T-helper 17 cell (primary cell): ENCODE measurements at regions not wholly inside any gene's neighbourhood (a gene's known extent, or its start where the extent isn't known, plus 50 kb on each side); places are given as distances from the start of the nearest gene placed in this dataset.
"Not testable (repeated sequence)": the region's sequence is repeated elsewhere in the genome, so short reads cannot be mapped to it uniquely, and the experiment has no call there.

ENCODE experiments used
- ATAC-seq: fragments of 150-1000 bp; cut with Tn5 transposase; 2 replicates; pipeline ENCODE4 v1.10.0; 2021; ENCODE audit warnings: mild to moderate bottlenecking, moderate library complexity
- DNase-seq, 3 donors: peaks; one replicate each; pipeline versions ENCODE4 v3.0.0 to v3.0.0-alpha.2; 2020 to 2021
- H3K9me3 ChIP-seq: one replicate; pipeline ENCODE4 v1.7.0; 2013; ENCODE audit warnings: low read length, mild to moderate bottlenecking; ENCODE audit not compliant: control insufficient read depth, poor library complexity, severe bottlenecking
- H3K27ac Mint-ChIP-seq: one replicate; pipeline ENCODE4 v1.8.0; 2022; ENCODE audit warnings: mild to moderate bottlenecking, moderate library complexity, mixed read lengths
- H3K27me3 Mint-ChIP-seq: one replicate; pipeline ENCODE4 v1.8.0; 2022; ENCODE audit warnings: mixed read lengths
- H3K36me3 Mint-ChIP-seq: one replicate; pipeline ENCODE4 v1.8.0; 2022; ENCODE audit warnings: low read depth, mixed read lengths
- H3K4me1 Mint-ChIP-seq: one replicate; pipeline ENCODE4 v1.8.0; 2022; ENCODE audit warnings: mild to moderate bottlenecking, mixed read lengths
- H3K4me3 Mint-ChIP-seq: one replicate; pipeline ENCODE4 v1.8.0; 2022; ENCODE audit warnings: mild to moderate bottlenecking, moderate library complexity, mixed read lengths

DNA sequence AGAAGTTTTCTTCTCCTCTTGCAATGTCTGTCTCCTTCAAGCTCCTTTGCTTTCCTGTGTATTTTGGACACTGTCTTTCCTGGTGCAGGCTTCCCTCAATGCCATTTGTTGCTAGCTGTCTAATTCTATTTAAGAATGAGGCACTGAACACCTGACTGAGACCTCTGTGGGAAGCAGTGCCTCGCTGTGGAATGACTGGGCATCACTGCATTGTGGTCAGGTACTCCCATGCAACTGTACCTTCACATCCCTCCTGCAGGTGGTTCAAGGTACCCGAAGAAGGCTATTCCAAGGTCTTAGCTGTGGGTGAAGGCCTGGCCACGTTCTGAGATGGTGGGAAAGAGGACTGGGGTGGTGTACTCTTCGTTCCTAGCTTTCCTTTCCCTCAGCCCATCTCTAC lies 152.8 kb upstream of the CTAGE1 start:
- H3K27me3 Mint-ChIP-seq = no peaks in the 10 kb centered on the region
- no peaks in the 10 kb centered on the region for H3K9me3 ChIP-seq
- no peaks in the 10 kb centered on the region for H3K36me3 Mint-ChIP-seq
- no peak for DNase-seq
- ATAC-seq = no peak
- H3K4me3 Mint-ChIP-seq = no peak overlapping the region
- H3K4me1 Mint-ChIP-seq = no peaks in the 10 kb centered on the region
- H3K27ac Mint-ChIP-seq = no peak overlapping the region

DNA sequence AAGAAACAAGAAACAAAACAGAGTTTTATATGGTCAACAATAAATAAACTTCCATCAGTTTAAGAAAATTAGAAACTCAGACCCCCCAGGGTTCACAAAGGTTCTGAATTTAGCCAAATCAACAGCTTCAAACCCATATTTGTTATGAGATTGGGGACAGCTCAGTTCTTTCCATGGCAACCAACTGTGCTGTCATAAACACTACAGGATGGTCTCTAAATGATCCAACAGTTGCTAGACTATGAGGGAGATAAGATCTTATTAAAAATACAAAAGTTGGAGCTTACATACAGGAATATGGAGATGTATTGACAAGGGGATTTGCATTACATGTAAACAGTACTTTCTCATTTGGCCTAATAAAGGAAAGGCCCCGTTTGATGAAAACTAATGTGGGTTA lies 154.6 kb upstream of the CTAGE1 start:
- H3K36me3 Mint-ChIP-seq = no peaks in the 10 kb centered on the region
- no peaks in the 10 kb centered on the region for H3K4me1 Mint-ChIP-seq
- ATAC-seq (no peak), DNase-seq (no peak)
- H3K9me3 ChIP-seq = no peaks in the 10 kb centered on the region
- no peaks in the 10 kb centered on the region for H3K27me3 Mint-ChIP-seq
- H3K27ac Mint-ChIP-seq = no peak overlapping the region
- no peak overlapping the region for H3K4me3 Mint-ChIP-seq

DNA sequence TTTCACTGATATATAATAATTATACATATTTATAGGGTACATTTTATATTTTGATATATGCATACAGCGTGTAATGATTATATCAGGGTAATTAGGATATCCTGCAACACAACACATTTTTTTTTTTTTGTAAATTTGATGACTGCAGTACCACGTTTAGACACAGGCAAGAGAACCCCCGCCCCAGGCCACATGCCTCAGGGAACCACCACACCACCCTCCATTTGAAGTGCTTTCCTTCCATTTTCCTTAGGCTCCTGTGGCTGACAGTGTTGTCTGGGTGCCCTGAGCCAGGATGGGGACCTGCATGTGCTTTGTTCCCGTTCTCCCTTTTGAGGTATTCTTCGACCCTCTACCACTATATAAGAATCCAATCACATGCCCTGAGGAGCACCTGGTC lies 161.6 kb upstream of the CTAGE1 start:
- no peaks in the 10 kb centered on the region for H3K4me1 Mint-ChIP-seq
- no peak overlapping the region for H3K4me3 Mint-ChIP-seq
- DNase-seq = no peak
- H3K36me3 Mint-ChIP-seq = no peaks in the 10 kb centered on the region
- ATAC-seq = no peak
- no peak overlapping the region for H3K27ac Mint-ChIP-seq
- no peaks in the 10 kb centered on the region for H3K27me3 Mint-ChIP-seq
- no peaks in the 10 kb centered on the region for H3K9me3 ChIP-seq

DNA sequence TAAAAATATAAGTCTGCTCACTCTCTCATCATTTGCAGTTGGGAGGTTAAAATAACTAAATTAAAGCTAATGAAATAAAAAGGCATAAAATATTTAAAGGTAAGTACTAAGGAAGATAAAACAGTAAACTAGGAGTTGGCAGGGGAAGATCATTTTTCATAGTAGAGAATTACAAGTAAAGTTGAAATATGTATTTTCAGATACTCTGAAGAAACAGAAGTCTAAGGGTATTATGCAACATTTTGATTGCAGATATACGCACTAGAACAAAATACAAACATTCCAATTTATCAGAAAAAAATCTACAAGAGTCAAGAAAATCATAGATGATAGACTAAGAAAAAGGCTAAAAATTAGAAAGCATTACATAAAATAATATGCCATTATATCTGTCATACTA lies 167.6 kb upstream of the CTAGE1 start:
- H3K4me1 Mint-ChIP-seq = no peaks in the 10 kb centered on the region
- H3K27me3 Mint-ChIP-seq = no peaks in the 10 kb centered on the region
- no peak overlapping the region for H3K27ac Mint-ChIP-seq
- H3K4me3 Mint-ChIP-seq = no peak overlapping the region
- DNase-seq (no peak), ATAC-seq (no peak)
- no peaks in the 10 kb centered on the region for H3K9me3 ChIP-seq
- no peaks in the 10 kb centered on the region for H3K36me3 Mint-ChIP-seq

DNA sequence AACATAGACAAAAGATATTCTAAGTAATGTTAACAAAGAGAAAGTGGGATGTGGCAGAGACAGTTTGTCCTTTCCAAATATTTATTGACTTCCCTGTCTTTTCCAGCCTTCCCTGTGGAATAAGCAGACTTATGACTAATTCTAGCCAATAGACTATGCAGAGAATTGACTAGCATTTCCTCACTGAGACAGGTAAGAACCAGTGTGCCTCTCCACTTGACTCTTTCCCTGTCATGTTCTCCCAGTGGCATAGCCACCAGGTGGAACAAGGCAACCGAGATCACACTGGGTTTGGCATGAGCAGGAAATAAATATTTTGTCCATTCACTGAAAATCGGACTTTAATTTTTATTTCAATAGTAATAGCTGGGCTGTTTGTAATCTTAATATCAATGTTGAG lies 168.1 kb upstream of the CTAGE1 start:
- H3K4me1 Mint-ChIP-seq = no peaks in the 10 kb centered on the region
- no peak for DNase-seq
- no peak for ATAC-seq
- H3K4me3 Mint-ChIP-seq = no peak overlapping the region
- no peaks in the 10 kb centered on the region for H3K36me3 Mint-ChIP-seq
- H3K27ac Mint-ChIP-seq = no peak overlapping the region
- H3K9me3 ChIP-seq = no peaks in the 10 kb centered on the region
- no peaks in the 10 kb centered on the region for H3K27me3 Mint-ChIP-seq

DNA sequence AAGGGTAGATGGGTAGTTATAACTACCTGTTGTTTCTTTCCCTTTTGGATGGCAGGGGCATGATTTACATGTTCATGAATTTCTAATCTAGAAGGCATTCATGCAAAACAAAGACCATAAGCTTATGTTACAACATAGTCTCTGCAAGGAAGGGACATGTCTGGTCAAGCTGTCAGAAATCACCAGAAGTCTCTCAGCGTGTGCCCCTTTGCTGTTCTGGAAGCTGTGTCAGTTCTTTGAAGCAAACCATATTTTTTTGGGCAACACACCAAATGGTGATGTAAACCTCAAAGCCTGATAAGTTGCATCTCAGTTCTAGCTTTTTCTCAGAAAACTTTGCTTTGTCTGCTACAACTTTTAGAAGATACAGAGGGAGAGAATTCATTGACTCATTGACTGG lies 173.5 kb upstream of the CTAGE1 start:
- no peak overlapping the region for H3K27ac Mint-ChIP-seq
- no peaks in the 10 kb centered on the region for H3K4me1 Mint-ChIP-seq
- H3K9me3 ChIP-seq = no peaks in the 10 kb centered on the region
- ATAC-seq (no peak), DNase-seq (no peak)
- H3K4me3 Mint-ChIP-seq = no peak overlapping the region
- no peaks in the 10 kb centered on the region for H3K36me3 Mint-ChIP-seq
- H3K27me3 Mint-ChIP-seq = no peaks in the 10 kb centered on the region

DNA sequence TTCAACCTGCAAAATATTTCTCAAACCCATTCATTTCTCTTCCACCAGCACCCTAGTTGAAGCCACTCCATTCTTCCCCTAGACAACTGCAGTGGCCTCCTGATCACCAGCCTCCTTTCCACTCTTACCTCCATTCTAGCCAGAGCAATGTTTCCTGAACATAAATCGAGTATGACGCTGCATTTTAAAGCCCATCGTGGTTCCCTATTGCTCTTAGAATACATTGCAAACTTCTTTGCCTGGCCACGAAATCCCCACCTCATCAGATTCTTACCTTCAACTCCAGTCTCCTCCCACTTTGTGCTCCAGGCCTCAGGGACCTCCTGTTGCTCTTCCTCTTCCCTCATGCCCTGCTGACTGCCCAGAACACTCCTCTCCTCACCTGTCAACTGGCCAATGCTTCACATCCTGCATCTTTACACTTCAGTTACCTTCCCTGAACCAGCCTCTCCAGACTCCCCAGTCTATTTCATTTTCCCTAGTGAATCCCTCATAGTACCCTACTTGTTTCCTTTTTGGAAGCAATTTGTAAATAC lies 176.5 kb upstream of the CTAGE1 start:
- Mint-ChIP-seq H3K27me3 (no peaks in the 10 kb centered on the region), H3K27ac (no peak overlapping the region), H3K36me3 (peaks cover 2% of the 10 kb centered on the region), H3K4me3 (no peak overlapping the region), H3K4me1 (no peaks in the 10 kb centered on the region)
- DNase-seq (no peak), ATAC-seq (no peak)
- no peaks in the 10 kb centered on the region for H3K9me3 ChIP-seq

DNA sequence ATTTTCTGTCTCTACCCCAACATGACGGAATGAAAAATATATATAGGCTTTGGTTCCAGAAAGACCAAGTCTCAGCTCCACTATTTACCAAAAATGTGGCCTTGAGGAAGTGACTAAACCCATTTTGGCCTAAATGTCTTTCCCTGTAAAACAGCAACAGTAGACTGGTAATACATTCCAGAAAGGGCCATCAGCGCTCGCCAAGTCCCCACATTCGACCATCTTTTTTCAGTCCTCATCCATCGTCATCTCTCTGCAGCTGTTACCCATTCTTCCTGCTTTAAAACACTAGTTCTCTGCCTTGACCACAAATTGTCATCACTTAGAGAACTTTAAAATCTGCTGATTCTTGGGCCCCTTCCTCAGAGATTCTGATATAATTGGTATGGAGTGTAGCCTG lies 183.8 kb upstream of the CTAGE1 start:
- no peaks in the 10 kb centered on the region for H3K4me1 Mint-ChIP-seq
- H3K36me3 Mint-ChIP-seq = peaks cover 2% of the 10 kb centered on the region
- H3K27ac Mint-ChIP-seq = no peak overlapping the region
- H3K9me3 ChIP-seq = no peaks in the 10 kb centered on the region
- no peak overlapping the region for H3K4me3 Mint-ChIP-seq
- H3K27me3 Mint-ChIP-seq = no peaks in the 10 kb centered on the region
- no peak for ATAC-seq
- no peak for DNase-seq

DNA sequence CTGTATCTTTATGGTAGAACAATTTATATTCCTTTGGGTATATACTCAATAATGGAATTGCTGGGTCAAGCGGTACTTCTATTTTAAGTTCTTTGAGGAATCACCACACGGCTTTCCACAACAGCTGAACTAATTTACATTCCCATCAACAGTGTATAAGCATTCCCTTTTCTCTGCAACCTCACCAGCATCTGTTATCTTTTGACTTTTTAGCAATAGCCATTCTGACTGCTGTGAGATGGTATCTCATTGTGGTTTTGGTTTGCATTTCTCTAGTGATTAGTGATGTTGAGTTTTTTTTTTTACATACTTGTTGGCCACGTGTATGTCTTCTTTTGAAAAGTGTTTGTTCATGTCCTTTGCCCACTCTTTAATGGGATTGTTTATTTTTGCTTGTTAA lies 184.7 kb upstream of the CTAGE1 start:
- not testable (repeated sequence) for H3K27ac Mint-ChIP-seq, H3K4me1 Mint-ChIP-seq, DNase-seq, H3K9me3 ChIP-seq, H3K27me3 Mint-ChIP-seq, H3K36me3 Mint-ChIP-seq, H3K4me3 Mint-ChIP-seq, ATAC-seq

DNA sequence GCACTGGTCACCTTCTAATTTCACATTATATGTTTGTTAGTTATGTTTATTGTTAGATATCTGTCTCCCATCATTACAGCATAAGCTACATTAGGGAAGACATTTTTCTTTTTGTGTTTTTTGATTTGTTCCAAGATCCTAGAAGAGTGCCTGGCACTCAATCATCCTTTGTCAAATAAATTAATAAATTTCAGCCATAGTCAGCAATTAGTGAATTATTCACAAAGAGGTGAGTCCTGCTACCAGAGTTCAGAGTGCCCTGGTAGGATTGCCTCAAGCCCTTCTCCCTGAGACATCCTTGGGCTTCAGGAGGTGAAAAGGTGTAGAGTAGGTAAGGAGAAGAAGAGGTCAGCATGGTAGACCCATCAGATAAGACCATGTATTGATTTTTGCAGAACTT lies 186.2 kb upstream of the CTAGE1 start:
- no peaks in the 10 kb centered on the region for H3K9me3 ChIP-seq
- no peaks in the 10 kb centered on the region for H3K27me3 Mint-ChIP-seq
- no peak overlapping the region for H3K4me3 Mint-ChIP-seq
- ATAC-seq (no peak), DNase-seq (no peak)
- peaks cover 2% of the 10 kb centered on the region for H3K36me3 Mint-ChIP-seq
- H3K4me1 Mint-ChIP-seq = no peaks in the 10 kb centered on the region
- H3K27ac Mint-ChIP-seq = no peak overlapping the region

DNA sequence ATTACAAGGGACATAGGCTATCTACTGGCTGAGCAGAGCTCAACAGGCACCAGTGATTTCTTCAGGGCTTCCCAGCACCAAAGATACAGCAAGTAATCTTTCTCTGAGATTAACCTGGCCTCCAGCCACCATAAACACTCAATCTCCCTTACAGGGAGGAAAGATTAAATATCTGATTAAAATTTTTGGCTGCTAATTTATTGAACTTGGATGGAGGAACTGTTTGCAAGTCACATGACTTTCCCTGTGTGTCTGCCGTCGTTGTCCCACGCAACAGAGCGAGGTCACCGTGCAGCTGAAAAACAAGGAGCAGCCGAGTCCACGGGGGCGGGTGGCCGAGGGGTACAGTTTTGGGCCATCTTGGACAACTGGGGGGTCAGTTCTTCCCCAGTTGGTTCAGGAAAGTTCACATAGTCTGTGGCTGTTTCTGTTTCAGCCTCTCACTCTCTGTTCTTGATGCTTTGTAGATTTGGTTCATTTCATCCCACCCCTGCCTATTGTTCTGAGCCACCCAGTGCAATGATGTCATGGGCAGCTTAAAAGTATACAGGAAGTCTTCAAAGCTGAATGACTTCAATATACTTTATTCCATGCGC lies 186.8 kb upstream of the CTAGE1 start:
- no peak for DNase-seq
- no peaks in the 10 kb centered on the region for H3K36me3 Mint-ChIP-seq
- H3K9me3 ChIP-seq = no peaks in the 10 kb centered on the region
- ATAC-seq = no peak
- no peak overlapping the region for H3K27ac Mint-ChIP-seq
- H3K4me3 Mint-ChIP-seq = no peak overlapping the region
- H3K4me1 Mint-ChIP-seq = no peaks in the 10 kb centered on the region
- H3K27me3 Mint-ChIP-seq = no peaks in the 10 kb centered on the region

DNA sequence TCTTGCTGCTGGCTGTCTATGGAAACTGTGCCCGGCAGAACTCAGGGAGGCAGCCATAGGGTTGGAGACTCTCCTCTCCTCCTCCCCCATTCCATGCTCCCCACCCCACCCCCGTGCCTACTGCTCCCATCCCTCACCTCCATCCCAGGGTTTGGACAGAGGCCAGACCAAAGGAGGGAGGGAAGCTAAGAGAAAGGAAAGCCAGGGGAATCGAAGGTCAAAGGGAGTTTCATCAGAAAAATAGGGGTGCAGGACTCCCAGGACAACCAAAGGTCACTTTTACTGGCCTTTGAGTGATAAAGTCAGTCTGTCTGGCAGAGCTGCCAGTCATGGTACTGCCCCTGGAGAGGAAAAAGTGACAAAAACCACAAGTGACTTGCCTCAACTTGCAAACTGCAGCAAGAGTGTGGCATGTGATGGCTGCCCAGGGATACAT lies 187.3 kb upstream of the CTAGE1 start:
- no peak for ATAC-seq
- no peaks in the 10 kb centered on the region for H3K36me3 Mint-ChIP-seq
- H3K27ac Mint-ChIP-seq = no peak overlapping the region
- no peaks in the 10 kb centered on the region for H3K27me3 Mint-ChIP-seq
- H3K9me3 ChIP-seq = no peaks in the 10 kb centered on the region
- no peak for DNase-seq
- no peaks in the 10 kb centered on the region for H3K4me1 Mint-ChIP-seq
- H3K4me3 Mint-ChIP-seq = no peak overlapping the region

DNA sequence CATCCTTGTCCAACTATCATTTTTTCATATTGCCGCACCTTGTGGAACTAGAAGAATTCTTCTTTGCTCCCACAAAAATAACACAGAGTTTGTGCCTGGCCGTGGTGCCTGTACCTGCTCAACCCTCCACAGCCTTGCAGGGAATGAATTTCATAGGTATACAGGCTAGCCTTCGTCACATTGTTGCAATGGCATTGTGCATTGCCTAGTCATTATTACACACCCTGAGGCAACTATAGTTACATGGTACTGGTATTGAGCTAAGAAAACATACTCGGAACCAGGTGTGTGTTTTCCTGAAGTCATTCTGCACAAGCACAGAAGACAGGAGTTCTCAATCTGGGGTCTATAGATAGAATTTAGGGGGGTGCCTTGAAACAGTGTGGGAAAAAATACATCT lies 188.0 kb upstream of the CTAGE1 start:
- no peaks in the 10 kb centered on the region for H3K4me1 Mint-ChIP-seq
- no peak overlapping the region for H3K27ac Mint-ChIP-seq
- H3K4me3 Mint-ChIP-seq = no peak overlapping the region
- DNase-seq (no peak), ATAC-seq (no peak)
- no peaks in the 10 kb centered on the region for H3K27me3 Mint-ChIP-seq
- no peaks in the 10 kb centered on the region for H3K9me3 ChIP-seq
- H3K36me3 Mint-ChIP-seq = no peaks in the 10 kb centered on the region

DNA sequence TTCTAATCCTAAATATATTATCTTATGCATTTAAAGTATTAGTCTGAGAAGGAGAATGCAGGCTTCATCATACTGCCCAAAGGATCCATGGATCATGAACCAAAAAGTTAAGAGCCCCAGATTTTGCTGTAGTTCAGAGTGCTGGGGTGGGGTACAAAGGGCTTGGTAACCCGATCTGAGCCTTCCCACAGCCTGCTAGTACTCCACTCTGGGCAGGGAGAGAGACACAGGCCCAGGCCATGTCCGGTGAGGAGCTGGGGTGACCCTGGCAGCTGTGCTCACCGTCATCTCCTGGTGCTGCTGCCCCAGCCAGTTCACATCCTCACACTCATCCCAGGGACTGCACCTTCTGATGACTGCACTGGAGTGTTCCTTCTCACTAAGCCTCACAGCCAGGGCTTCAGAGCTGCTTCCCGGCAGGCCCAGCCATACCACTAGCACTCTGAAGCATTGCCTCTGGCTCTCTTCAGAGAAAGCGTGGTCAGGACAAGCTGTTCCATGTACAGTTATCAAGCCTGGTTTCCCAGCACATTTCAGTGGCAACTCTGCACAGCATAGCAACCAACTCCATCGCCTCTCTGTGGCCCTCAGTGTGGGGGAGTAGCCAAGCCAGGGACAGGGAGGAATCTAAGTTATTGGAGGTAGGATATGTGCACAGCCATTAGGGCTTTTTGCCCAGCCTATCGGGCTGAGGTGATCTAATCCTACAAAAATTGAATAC lies 189.0 kb upstream of the CTAGE1 start:
- Mint-ChIP-seq H3K4me3 (no peak overlapping the region), H3K36me3 (no peaks in the 10 kb centered on the region), H3K27me3 (no peaks in the 10 kb centered on the region)

More for the DNA sequence above, 189.0 kb upstream of the CTAGE1 start:
- Mint-ChIP-seq H3K27ac (no peak overlapping the region), H3K4me1 (no peaks in the 10 kb centered on the region)
- no peak for DNase-seq
- no peak for ATAC-seq
- H3K9me3 ChIP-seq = no peaks in the 10 kb centered on the region
